GM12878 (cell line): ENCODE measurements at regions not wholly inside any gene's neighbourhood (a gene's known extent, or its start where the extent isn't known, plus 50 kb on each side); places are given as distances from the start of the nearest gene placed in this dataset.

ENCODE experiments used
- ATF3 ChIP-seq: IDR thresholded peaks from 2 replicates; pipeline ENCODE4 v1.6.1; 2011; ENCODE audit warnings: low read depth, mild to moderate bottlenecking, low read length, moderate library complexity, borderline replicate concordance; ENCODE audit errors: extremely low read depth
- ATF7 ChIP-seq: fragments of 450-650 bp; IDR thresholded peaks from 2 replicates; pipeline ENCODE4 v1.6.1; 2016; ENCODE audit warnings: low read depth, mild to moderate bottlenecking
- EGR1 ChIP-seq, 2 experiments: IDR thresholded peaks; 1 replicate in 1 of 2; 2 replicates in 1 of 2; pipeline ENCODE4 v1.6.1; 2011 to 2012; ENCODE audit warnings: low read depth in 2 of 2, low read length in 2 of 2, borderline replicate concordance in 1 of 2, mild to moderate bottlenecking in 1 of 2, moderate library complexity in 1 of 2
- ETV6 ChIP-seq, 2 experiments: fragments of 450-650 bp in 1 of 2; IDR thresholded peaks in 1 of 2; conservative IDR thresholded peaks in 1 of 2; 2 replicates each; pipeline ENCODE4 v1.6.1; 2014; ENCODE audit warnings: antibody characterized with exemption in 1 of 2, borderline replicate concordance in 1 of 2, low read depth in 1 of 2, mild to moderate bottlenecking in 1 of 2, moderate library complexity in 1 of 2
- HCFC1 ChIP-seq: fragments of 150-350 bp; IDR thresholded peaks from 2 replicates; pipeline ENCODE4 v1.6.1; 2014; ENCODE audit warnings: low read length
- SP1 ChIP-seq: IDR thresholded peaks from one replicate; pipeline ENCODE4 v1.6.1; 2011; ENCODE audit warnings: low read depth, low read length
- ZBTB33 ChIP-seq: fragments of 450-650 bp; IDR thresholded peaks from 2 replicates; pipeline ENCODE4 v1.6.1; 2017; ENCODE audit warnings: mild to moderate bottlenecking
- TF ChIP-seq, protein P1 (sequence below), 3 experiments: IDR thresholded peaks in 2 of 3; conservative IDR thresholded peaks in 1 of 3; 2 replicates each; pipeline ENCODE4 v1.5.1; 2011; ENCODE audit warnings: low read depth in 3 of 3, low read length in 3 of 3, mild to moderate bottlenecking in 3 of 3, control low read depth in 2 of 3, moderate library complexity in 2 of 3, inconsistent platforms in 1 of 3, mixed read lengths in 1 of 3; ENCODE audit not compliant: control insufficient read depth in 2 of 3, insufficient read depth in 1 of 3; ENCODE audit errors: extremely low read depth in 1 of 3

DNA sequence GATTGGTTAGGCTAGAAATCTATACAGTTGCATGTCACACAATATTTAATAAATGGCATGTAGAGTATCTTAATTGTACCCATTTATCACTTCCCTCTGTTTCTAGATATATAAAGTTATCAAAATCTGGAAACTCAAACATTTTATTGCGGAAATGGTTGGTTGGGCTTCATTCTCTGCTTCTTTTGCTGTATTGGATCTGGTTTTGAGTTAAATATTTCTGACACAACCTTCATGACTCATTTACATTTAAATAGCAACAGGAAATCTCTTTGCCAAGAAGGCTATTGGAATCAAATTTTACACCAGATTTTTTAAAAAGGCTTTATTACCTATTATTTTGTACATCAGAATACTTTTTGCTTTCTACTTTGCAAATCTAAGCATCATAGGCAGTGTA lies 153.8 kb downstream of the EBLN2 start:
- TF ChIP-seq, protein P1, sequence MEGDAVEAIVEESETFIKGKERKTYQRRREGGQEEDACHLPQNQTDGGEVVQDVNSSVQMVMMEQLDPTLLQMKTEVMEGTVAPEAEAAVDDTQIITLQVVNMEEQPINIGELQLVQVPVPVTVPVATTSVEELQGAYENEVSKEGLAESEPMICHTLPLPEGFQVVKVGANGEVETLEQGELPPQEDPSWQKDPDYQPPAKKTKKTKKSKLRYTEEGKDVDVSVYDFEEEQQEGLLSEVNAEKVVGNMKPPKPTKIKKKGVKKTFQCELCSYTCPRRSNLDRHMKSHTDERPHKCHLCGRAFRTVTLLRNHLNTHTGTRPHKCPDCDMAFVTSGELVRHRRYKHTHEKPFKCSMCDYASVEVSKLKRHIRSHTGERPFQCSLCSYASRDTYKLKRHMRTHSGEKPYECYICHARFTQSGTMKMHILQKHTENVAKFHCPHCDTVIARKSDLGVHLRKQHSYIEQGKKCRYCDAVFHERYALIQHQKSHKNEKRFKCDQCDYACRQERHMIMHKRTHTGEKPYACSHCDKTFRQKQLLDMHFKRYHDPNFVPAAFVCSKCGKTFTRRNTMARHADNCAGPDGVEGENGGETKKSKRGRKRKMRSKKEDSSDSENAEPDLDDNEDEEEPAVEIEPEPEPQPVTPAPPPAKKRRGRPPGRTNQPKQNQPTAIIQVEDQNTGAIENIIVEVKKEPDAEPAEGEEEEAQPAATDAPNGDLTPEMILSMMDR (IDR thresholded peaks at IDR 0.05 in 2 of 3, conservative IDR thresholded peaks at IDR 0.05 in 1 of 3; ENCODE audit: control insufficient read depth in 2 of 3, extremely low read depth in 1 of 3, insufficient read depth in 1 of 3, low read depth in 3 of 3, low read length in 3 of 3), result no peak
- TF ChIP-seq EGR1 (IDR thresholded peaks at IDR 0.05; ENCODE audit: borderline replicate concordance in 1 of 2, low read depth in 2 of 2, low read length in 2 of 2) (no peak), ETV6 (conservative IDR thresholded peaks at IDR 0.05 in 1 of 2, IDR thresholded peaks at IDR 0.05 in 1 of 2; ENCODE audit: borderline replicate concordance in 1 of 2, low read depth in 1 of 2) (no peak), SP1 (no peak), HCFC1 (no peak), ATF3 (no peak), ATF7 (no peak), ZBTB33 (no peak)
